IMR-90 (cell line): ENCODE measurements at regions not wholly inside any gene's neighbourhood (a gene's known extent, or its start where the extent isn't known, plus 50 kb on each side); places are given as distances from the start of the nearest gene placed in this dataset.

Experiments used
- BHLHE40 ChIP-seq: fragments of 150-350 bp; IDR thresholded peaks from 2 replicates; pipeline ENCODE4 v1.6.1; 2016; ENCODE audit warnings: mild to moderate bottlenecking, low read depth, low read length
- CEBPB ChIP-seq: IDR thresholded peaks from 2 replicates; pipeline ENCODE4 v1.6.1; 2012; ENCODE audit warnings: low read depth, low read length, improper control_type of control experiment
- CHD1 ChIP-seq: IDR thresholded peaks from 2 replicates; pipeline ENCODE4 v1.6.1; 2012; ENCODE audit warnings: low read depth, low read length, improper control_type of control experiment
- CTCF ChIP-seq: conservative IDR thresholded peaks from 2 replicates; pipeline ENCODE4 v1.5.1; 2012; ENCODE audit warnings: mild to moderate bottlenecking, low read depth, low read length, improper control_type of control experiment
- ELK1 ChIP-seq: fragments of 150-350 bp; IDR thresholded peaks from 2 replicates; pipeline ENCODE4 v1.6.1; 2016; ENCODE audit warnings: low read depth, mild to moderate bottlenecking, low read length, moderate library complexity, borderline replicate concordance
- MAFK ChIP-seq: IDR thresholded peaks from 2 replicates; pipeline ENCODE4 v1.6.1; 2012; ENCODE audit warnings: low read depth, low read length, improper control_type of control experiment
- MAZ ChIP-seq: IDR thresholded peaks from 2 replicates; pipeline ENCODE4 v1.6.1; 2012; ENCODE audit warnings: low read depth, mild to moderate bottlenecking, low read length, improper control_type of control experiment, moderate library complexity, borderline replicate concordance
- MXI1 ChIP-seq: IDR thresholded peaks from 2 replicates; pipeline ENCODE4 v1.6.1; 2012; ENCODE audit warnings: low read depth, mild to moderate bottlenecking, low read length, moderate library complexity, borderline replicate concordance
- POLR2A ChIP-seq: IDR thresholded peaks from 2 replicates; pipeline ENCODE4 v1.6.1; 2012; ENCODE audit warnings: mild to moderate bottlenecking, low read depth, low read length
- RAD21 ChIP-seq: IDR thresholded peaks from 2 replicates; pipeline ENCODE4 v1.6.1; 2012; ENCODE audit warnings: low read length, improper control_type of control experiment
- RCOR1 ChIP-seq: IDR thresholded peaks from 2 replicates; pipeline ENCODE4 v1.6.1; 2012; ENCODE audit warnings: mild to moderate bottlenecking, low read length, improper control_type of control experiment; ENCODE audit not compliant: insufficient replicate concordance
- RFX5 ChIP-seq: IDR thresholded peaks from 2 replicates; pipeline ENCODE4 v1.8.0; 2012; ENCODE audit warnings: low read depth, mild to moderate bottlenecking, low read length, moderate library complexity
- SMC3 ChIP-seq: fragments of 150-350 bp; IDR thresholded peaks from 2 replicates; pipeline ENCODE4 v1.6.1; 2016; ENCODE audit warnings: low read depth, mild to moderate bottlenecking, antibody characterized with exemption, low read length, moderate library complexity
- TF ChIP-seq, protein P1 (sequence below): fragments of 150-350 bp; IDR thresholded peaks from 2 replicates; pipeline ENCODE4 v1.6.1; 2017; ENCODE audit warnings: mild to moderate bottlenecking, antibody characterized with exemption, low read length, low read depth

DNA sequence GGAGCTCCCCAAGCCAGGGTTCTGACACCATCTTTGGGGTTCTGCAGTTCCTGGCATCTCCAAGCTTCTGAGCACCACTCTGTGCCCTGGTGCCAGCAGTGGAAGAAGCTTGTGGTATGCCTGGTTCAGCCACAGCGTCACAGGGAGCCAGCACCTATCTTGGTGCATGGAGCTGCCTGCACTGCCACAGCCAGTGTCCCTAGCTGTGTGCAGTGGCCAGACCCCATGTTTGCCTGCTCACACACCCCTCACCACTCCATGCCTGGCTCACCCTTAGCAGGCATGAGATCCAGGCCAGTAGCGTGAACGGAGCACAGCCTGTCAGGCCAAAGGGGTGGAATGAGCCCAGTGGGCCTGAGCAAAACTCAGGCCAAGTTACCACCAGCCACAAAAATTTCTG is 290.2 kb upstream of the LRATD1 start:
- TF ChIP-seq CTCF, result no peak
- no peak for TF ChIP-seq POLR2A
- TF ChIP-seq BHLHE40, result no peak
- TF ChIP-seq MAFK, result no peak
- TF ChIP-seq RCOR1, result no peak
- TF ChIP-seq SMC3, result no peak
- no peak for TF ChIP-seq MXI1
- TF ChIP-seq, protein P1, sequence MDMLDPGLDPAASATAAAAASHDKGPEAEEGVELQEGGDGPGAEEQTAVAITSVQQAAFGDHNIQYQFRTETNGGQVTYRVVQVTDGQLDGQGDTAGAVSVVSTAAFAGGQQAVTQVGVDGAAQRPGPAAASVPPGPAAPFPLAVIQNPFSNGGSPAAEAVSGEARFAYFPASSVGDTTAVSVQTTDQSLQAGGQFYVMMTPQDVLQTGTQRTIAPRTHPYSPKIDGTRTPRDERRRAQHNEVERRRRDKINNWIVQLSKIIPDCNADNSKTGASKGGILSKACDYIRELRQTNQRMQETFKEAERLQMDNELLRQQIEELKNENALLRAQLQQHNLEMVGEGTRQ, result no peak
- TF ChIP-seq MAZ, result no peak
- no peak for TF ChIP-seq CEBPB
- TF ChIP-seq RAD21, result no peak
- TF ChIP-seq RFX5, result no peak
- TF ChIP-seq ELK1, result no peak
- no peak for TF ChIP-seq CHD1
